GM18870 (cell line): ENCODE measurements at regions not wholly inside any gene's neighbourhood (a gene's known extent, or its start where the extent isn't known, plus 50 kb on each side); places are given as distances from the start of the nearest gene placed in this dataset.
"Not testable (repeated sequence)": the region's sequence is repeated elsewhere in the genome, so short reads cannot be mapped to it uniquely, and the experiment has no call there.

ENCODE experiments used
- ATAC-seq: cut with Tn5 transposase; IDR thresholded peaks from one replicate; pipeline ENCODE4 v1.9.1; 2021; ENCODE audit warnings: moderate library complexity; ENCODE audit not compliant: unreplicated experiment

- ATAC-seq = no peak
Measured at GRCh38 chr3:147159141-147159540, 247.2 kb downstream of the ZIC4 start.

DNA sequence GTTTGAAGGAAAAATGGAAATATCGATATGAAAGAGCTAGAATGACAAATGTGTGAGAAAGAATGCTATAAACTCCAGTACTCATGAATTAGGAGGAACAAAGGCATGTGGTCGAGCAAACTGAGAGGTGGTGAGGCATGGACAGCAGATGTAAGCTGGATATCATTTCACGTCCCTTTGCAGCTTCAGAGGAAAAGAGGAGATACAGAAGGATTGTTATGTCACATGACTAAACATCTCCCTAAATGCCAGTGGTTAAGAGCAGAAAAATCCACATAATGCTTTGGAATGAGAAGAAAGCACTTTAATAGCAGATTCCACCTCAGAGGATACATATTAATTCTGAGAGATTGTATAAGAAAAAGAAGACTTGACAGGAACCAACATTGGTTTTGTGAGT, 248.7 kb downstream of the ZIC4 start:
- no peak for ATAC-seq

DNA sequence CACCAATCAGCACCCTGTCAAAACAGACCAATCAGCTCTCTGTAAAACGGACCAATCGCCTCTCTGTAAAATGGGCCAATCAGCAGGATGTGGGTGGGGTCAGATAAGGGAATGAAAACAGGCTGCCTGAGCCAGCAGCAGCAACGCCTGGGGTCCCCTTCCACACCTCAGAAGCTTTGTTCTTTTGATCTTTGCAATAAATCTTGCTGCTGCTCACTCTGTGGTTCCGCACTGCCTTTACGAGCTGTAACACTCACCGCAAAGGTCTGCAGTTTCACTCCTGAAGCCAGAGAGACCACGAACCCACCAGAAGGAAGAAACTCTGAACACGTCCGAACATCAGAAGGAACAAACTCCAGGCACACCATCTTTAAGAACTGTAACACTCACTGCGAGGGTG, 251.4 kb downstream of the ZIC4 start:
- not testable (repeated sequence) for ATAC-seq

DNA sequence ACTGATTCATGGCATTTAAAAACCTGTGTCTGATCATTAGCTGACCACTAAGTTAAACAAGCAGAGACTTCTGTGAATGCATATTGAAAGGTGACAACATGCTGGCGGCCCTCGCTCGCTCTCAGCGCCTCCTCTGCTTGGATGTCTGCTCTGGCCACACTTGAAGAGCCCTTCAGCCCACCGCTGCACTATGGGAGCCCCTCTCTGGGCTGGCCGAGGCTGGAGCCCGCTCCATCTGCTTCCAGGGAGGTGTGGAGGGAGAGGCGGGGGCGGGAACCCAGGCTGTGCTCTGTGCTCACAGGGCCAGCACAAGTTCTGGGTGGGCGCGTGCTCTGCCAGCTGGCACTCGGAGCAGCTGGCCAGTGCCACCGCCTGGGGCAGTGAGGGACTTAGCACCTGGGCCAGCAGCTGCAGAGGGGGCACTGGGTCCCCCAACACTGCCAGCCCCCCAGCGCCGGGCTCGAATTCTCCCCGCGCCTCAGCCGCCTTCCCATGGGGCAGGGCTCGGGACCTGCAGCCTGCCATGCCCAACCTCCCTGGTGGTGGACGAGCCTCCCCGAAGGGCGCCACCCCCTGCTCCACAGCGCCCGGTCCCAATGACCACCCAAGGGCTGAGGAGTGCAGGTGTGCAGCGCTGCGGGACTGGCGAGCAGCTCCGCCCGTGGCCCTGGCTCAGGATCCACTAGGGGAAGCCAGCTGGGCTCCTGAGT, 252.4 kb downstream of the ZIC4 start:
- no peak for ATAC-seq

- no peak for ATAC-seq
Measured at GRCh38 chr3:147152476-147152875, 253.9 kb downstream of the ZIC4 start.

GRCh38 chr3:147141516-147142288, 264.6 kb downstream of the ZIC4 start:
- no peak for ATAC-seq

DNA sequence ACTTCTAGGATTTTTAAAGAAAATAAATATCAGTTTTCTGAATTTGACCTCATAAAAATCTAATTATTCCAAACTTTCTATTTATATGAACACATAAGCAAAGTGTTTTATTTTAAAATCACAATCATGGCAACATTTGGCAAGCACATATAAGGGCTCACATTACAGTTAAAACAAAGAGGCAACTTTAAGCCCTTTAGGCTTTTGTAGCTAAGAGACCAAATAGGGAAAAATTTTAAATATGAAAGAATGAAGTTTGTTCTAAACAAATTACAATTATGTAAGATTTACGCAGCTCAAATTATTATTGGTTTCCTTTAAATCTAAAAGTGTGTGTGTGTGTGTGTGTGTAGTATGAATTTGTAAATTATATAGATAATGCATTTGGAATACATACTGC, 267.0 kb downstream of the ZIC4 start:
- ATAC-seq = no peak

DNA sequence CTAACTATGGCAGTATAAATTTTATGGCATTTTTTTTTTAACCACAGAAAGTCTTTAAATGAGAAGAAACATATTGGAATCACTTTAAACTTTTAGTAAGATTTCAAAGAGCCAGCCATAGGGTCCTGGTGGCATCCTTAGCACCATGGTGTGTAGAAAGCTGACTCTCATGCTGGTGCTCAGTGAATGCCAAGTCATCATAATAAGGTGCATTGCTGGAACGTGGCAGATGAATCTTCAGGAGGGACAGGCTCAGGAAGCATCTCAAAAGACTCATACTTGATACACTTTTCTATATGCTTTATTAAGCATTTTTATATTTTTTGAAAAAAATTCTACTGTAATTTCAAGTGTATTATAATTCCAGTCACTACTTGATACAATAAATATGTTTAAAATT, 274.2 kb downstream of the ZIC4 start:
- no peak for ATAC-seq

- ATAC-seq = no peak
Measured at GRCh38 chr3:147130461-147130860, 275.9 kb downstream of the ZIC4 start.

- ATAC-seq = no peak
Measured at GRCh38 chr3:147129665-147130064, 276.7 kb downstream of the ZIC4 start.

GRCh38 chr3:147122350-147122749, 284.0 kb downstream of the ZIC4 start:
- no peak for ATAC-seq

DNA sequence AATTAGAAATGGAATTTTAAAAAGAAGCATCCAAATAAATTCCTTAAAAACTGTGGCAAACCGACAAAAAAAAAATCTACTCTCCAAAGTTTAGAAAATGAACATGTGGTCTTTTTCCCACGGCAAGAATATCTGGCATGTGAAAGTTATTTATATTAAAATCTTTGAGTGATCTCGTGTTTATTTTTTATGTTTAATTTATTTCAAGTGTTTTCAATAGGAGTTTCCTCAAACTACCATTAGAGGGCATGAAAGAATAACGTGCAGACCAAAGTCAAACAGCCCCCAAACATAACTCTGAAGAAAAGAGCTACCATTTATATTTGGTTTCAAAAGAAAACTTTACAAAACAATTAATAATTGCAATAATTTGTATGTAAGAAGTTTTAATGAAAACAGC, 286.4 kb downstream of the ZIC4 start:
- ATAC-seq = no peak

- no peak for ATAC-seq
Measured at GRCh38 chr3:147119346-147119745, 287.0 kb downstream of the ZIC4 start.

DNA sequence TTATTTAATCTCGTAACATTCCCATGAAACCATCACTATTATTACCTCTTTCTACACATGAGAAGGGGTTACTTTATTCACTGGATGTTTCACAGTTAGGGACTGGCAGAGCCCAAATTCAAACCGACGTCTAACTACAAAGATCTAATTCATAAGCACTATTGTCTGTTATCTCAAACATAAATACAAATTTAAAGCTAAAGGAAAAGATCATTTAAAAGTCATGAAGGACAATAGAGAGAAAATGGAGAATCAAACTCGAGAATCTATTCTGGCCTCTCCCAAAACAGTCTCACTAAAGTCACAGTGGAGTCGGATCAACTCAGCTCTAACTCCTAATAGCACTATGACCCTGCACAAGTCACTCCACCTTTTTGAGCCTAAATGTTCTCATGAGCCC, 287.7 kb downstream of the ZIC4 start:
- no peak for ATAC-seq

- ATAC-seq = no peak
Measured at GRCh38 chr3:147117631-147118030, 288.7 kb downstream of the ZIC4 start.

- no peak for ATAC-seq
Measured at GRCh38 chr3:147113293-147114044, 292.9 kb downstream of the ZIC4 start.

- no peak for ATAC-seq
Measured at GRCh38 chr3:147099076-147099475, 307.3 kb downstream of the ZIC4 start.

GRCh38 chr3:147090461-147090860, 315.9 kb downstream of the ZIC4 start:
- no peak for ATAC-seq

- ATAC-seq = no peak
Measured at GRCh38 chr3:147089286-147089685, 317.1 kb downstream of the ZIC4 start.

- ATAC-seq = not testable (repeated sequence)
Measured at GRCh38 chr3:147059500-147059899, 346.8 kb downstream of the ZIC4 start.

DNA sequence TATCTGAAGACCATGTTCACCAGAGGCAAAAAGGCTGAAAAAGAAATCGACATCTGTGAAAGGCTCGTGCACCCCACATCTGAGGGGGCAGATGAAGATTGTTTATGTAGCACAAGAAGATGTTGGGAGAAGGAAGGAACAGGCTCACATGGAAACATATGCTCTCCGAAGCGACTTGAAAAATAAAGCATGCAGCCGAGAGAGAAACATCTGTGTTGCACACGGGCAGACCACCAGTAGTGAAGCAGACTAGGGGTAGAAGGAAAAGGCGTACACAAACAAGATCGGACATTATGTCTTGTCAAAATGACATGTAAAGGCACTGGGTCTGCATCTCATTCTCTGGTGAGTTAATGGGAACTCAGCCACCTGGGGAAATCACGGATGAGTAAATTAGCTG, 356.5 kb downstream of the ZIC4 start:
- ATAC-seq = no peak

DNA sequence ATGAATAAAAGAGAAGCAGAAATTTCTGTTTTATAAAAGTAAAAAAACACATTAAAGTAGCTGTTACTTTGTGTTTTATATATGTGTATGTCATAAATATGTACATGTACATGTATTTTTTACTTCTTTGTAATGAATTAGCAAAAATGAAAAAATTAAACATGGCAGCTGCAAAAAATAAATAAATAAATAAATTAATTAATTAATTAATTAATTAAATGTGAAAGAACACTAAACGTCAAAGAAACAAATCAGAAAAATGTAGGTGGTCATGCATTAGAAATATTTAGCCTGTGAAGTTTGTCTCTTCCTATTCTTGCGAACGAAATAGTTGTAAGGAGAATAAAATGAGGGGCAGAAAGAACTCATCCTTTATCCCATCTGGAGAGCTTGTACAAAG, 357.0 kb downstream of the ZIC4 start:
- ATAC-seq = no peak
